RWPE1 (cell line): ENCODE measurements at regions not wholly inside any gene's neighbourhood (a gene's known extent, or its start where the extent isn't known, plus 50 kb on each side); places are given as distances from the start of the nearest gene placed in this dataset.
A peak's percentile ranks its signal among the peaks of the same experiment; 100 is the strongest.

Source experiments
- CTCF ChIA-PET: fragments of 350-600 bp; sonication (Branson Sonifier 250); formaldehyde crosslinking; extraction: SDS; loops from one replicate; lab custom pipeline; 2021; lab: Yijun Ruan, JAX
- POLR2A ChIA-PET: fragments of 400-600 bp; formaldehyde crosslinking; extraction: SDS; loops from one replicate; lab custom pipeline; 2020; ENCODE audit warnings: antibody characterized with exemption; ENCODE audit not compliant: low non-redundant PET; lab: Yijun Ruan, JAX
- DNase-seq: peaks from one replicate; pipeline ENCODE4 v3.0.0; 2012; ENCODE audit warnings: low spot score
- H3K27ac ChIP-seq: fragments of 450-650 bp; 2 replicates; pipeline ENCODE4 v1.5.1; 2017
- CTCF ChIP-seq: fragments of 450-650 bp; conservative IDR thresholded peaks from 2 replicates; pipeline ENCODE4 v1.5.1; 2017; ENCODE audit warnings: low read depth, mild to moderate bottlenecking

- TF ChIP-seq CTCF: no peak
- no peak for DNase-seq
- no peak overlapping the region for H3K27ac ChIP-seq
- CTCF ChIA-PET: interaction anchor here (0.6 kb wide), 1 partner anchor 12 kb away, joined by 3 read pairs; no protein-coding TSS in a partner anchor
- POLR2A ChIA-PET: no interaction called here
Measured at GRCh38 chrX:20542072-20542471, 275.4 kb upstream of the RPS6KA3 start.

GRCh38 chrX:20538974-20539373, 272.3 kb upstream of the RPS6KA3 start:
- CTCF ChIA-PET: no interaction called here
- H3K27ac ChIP-seq: no peak overlapping the region
- POLR2A ChIA-PET: no interaction called here

GRCh38 chrX:20531667-20532066, 265.0 kb upstream of the RPS6KA3 start:
- ChIA-PET POLR2A (no interaction called here), CTCF (interaction anchor here (0.6 to 1.5 kb wide), 2 partner anchors 15 to 948 kb away, joined by 3 to 4 read pairs; no protein-coding TSS in a partner anchor)
- no peak for DNase-seq
- no peak overlapping the region for H3K27ac ChIP-seq
- no peak for TF ChIP-seq CTCF

More at GRCh38 chrX:20538974-20539373, 272.3 kb upstream of the RPS6KA3 start:
- DNase-seq: no peak
- TF ChIP-seq CTCF: no peak

GRCh38 chrX:20530406-20530921, 263.8 kb upstream of the RPS6KA3 start:
- DNase-seq: peak; percentile 22
- ChIA-PET POLR2A (no interaction called here), CTCF (interaction anchor here (0.6 to 1.5 kb wide), 8 partner anchors 12 to 1318 kb away, joined by 3 to 5 read pairs (median 3); no protein-coding TSS in a partner anchor)
- TF ChIP-seq CTCF: peak; percentile 59
- H3K27ac ChIP-seq: no peak overlapping the region

- ChIA-PET CTCF (interaction anchor here (0.6 to 1.0 kb wide), 8 partner anchors 12 to 961 kb away, joined by 3 to 7 read pairs (median 3); no protein-coding TSS in a partner anchor), POLR2A (no interaction called here)
- TF ChIP-seq CTCF: no peak
- no peak overlapping the region for H3K27ac ChIP-seq
- no peak for DNase-seq
Measured at GRCh38 chrX:20529711-20530110, 263.0 kb upstream of the RPS6KA3 start.

- no peak overlapping the region for H3K27ac ChIP-seq
- ChIA-PET CTCF (interaction anchor here (0.8 to 1.0 kb wide), 2 partner anchors 78 to 951 kb away, joined by 5 to 7 read pairs; no protein-coding TSS in a partner anchor), POLR2A (no interaction called here)
- DNase-seq: no peak
- TF ChIP-seq CTCF: no peak
Measured at GRCh38 chrX:20529301-20529700, 262.6 kb upstream of the RPS6KA3 start.
